HL-60 (cell line): ENCODE measurements at regions not wholly inside any gene's neighbourhood (a gene's known extent, or its start where the extent isn't known, plus 50 kb on each side); places are given as distances from the start of the nearest gene placed in this dataset.

Experiments
- DNase-seq, 2 experiments: peaks; one replicate each; pipeline ENCODE4 v3.0.0-alpha.2; 2010 to 2020; ENCODE audit warnings: low read depth in 1 of 2, low spot score in 1 of 2
- H3K27ac ChIP-seq: fragments of 250-450 bp; sonication (Bioruptor Pico); replicated peaks from 2 replicates; pipeline ENCODE4 v1.5.1; 2020; ENCODE audit warnings: mild to moderate bottlenecking, moderate library complexity
- H3K27me3 ChIP-seq: fragments of 250-450 bp; sonication (Bioruptor Pico); 2 replicates; pipeline ENCODE4 v1.5.1; 2021; ENCODE audit warnings: mild to moderate bottlenecking, moderate library complexity; ENCODE audit not compliant: insufficient read depth, poor library complexity, severe bottlenecking
- H3K4me3 ChIP-seq: replicated peaks from 2 replicates; pipeline ENCODE4 v1.5.1; 2011; ENCODE audit warnings: mild to moderate bottlenecking, control low read depth, low read length; ENCODE audit not compliant: insufficient read depth
- CTCF ChIP-seq: IDR thresholded peaks from one replicate; pipeline ENCODE4 v1.5.1; 2011; ENCODE audit warnings: low read length, control low read depth, inconsistent platforms; ENCODE audit not compliant: insufficient read depth
- GABPA ChIP-seq: IDR thresholded peaks from 2 replicates; pipeline ENCODE4 v1.6.1; 2012; ENCODE audit warnings: low read depth
- POLR2AphosphoS5 ChIP-seq: IDR thresholded peaks from 2 replicates; pipeline ENCODE4 v1.6.1; 2012; ENCODE audit warnings: low read depth
- REST ChIP-seq: IDR thresholded peaks from 2 replicates; pipeline ENCODE4 v1.6.1; 2012; ENCODE audit warnings: low read depth; ENCODE audit not compliant: insufficient replicate concordance
- SPI1 ChIP-seq: IDR thresholded peaks from 2 replicates; pipeline ENCODE4 v1.6.1; 2012; ENCODE audit warnings: low read depth, mild to moderate bottlenecking, borderline replicate concordance

GRCh38 chr16:56048425-56049105 lies 142.7 kb upstream of the GNAO1 start:
- DNase-seq: peak; percentile 14 to 25

GRCh38 chr16:56047307-56048234 lies 143.7 kb upstream of the GNAO1 start:
- no peak overlapping the region for H3K27ac ChIP-seq
- H3K27me3 ChIP-seq: no peaks in the 10 kb centered on the region
- no peak overlapping the region for H3K4me3 ChIP-seq
- no peak for DNase-seq
- TF ChIP-seq GABPA: no peak

More at GRCh38 chr16:56048425-56049105, 142.7 kb upstream of the GNAO1 start:
- Histone ChIP-seq H3K27ac (no peak overlapping the region), H3K4me3 (no peak overlapping the region), H3K27me3 (no peaks in the 10 kb centered on the region)
- TF ChIP-seq SPI1: peak; percentile 75; the same call in 1 of the 2 replicates
- TF ChIP-seq REST: no peak

GRCh38 chr16:56042416-56042815 lies 148.9 kb upstream of the GNAO1 start:
- no peak overlapping the region for H3K4me3 ChIP-seq
- no peaks in the 10 kb centered on the region for H3K27me3 ChIP-seq
- DNase-seq: no peak
- no peak overlapping the region for H3K27ac ChIP-seq
- no peak for TF ChIP-seq CTCF
- TF ChIP-seq REST: no peak
- no peak for TF ChIP-seq POLR2AphosphoS5
- TF ChIP-seq SPI1: no peak
- TF ChIP-seq GABPA: no peak

- DNase-seq: peak in 1 of 2 experiments; percentile 3
- Histone ChIP-seq H3K27me3 (no peaks in the 10 kb centered on the region), H3K27ac (no peak overlapping the region), H3K4me3 (no peak overlapping the region)
- TF ChIP-seq POLR2AphosphoS5 (no peak), CTCF (no peak), GABPA (no peak), REST (no peak), SPI1 (no peak)
Observed at GRCh38 chr16:56041556-56042140, 149.6 kb upstream of the GNAO1 start.
